GM12872 (cell line): ENCODE measurements at regions not wholly inside any gene's neighbourhood (a gene's known extent, or its start where the extent isn't known, plus 50 kb on each side); places are given as distances from the start of the nearest gene placed in this dataset.

ENCODE experiments used
- CTCF ChIP-seq: IDR thresholded peaks from 3 replicates; pipeline ENCODE4 v1.5.1; 2011; ENCODE audit warnings: low read depth, mild to moderate bottlenecking, low read length, moderate library complexity; ENCODE audit not compliant: insufficient read depth

GRCh38 chr15:92304223-92304975 is 89.3 kb upstream of the ST8SIA2 start:
- no peak for TF ChIP-seq CTCF

GRCh38 chr15:92305343-92305742 is 88.3 kb upstream of the ST8SIA2 start:
- TF ChIP-seq CTCF, result no peak

- TF ChIP-seq CTCF, result peak; percentile 26; the same call in 1 of the 3 replicates
Measured at GRCh38 chr15:92306663-92307062, 87.0 kb upstream of the ST8SIA2 start.

- TF ChIP-seq CTCF, result no peak
Measured at GRCh38 chr15:92315144-92315543, 78.5 kb upstream of the ST8SIA2 start.

GRCh38 chr15:92315595-92316211 is 78.0 kb upstream of the ST8SIA2 start:
- no peak for TF ChIP-seq CTCF

- TF ChIP-seq CTCF, result no peak
Measured at GRCh38 chr15:92316586-92317295, 76.9 kb upstream of the ST8SIA2 start.

- TF ChIP-seq CTCF, result no peak
Measured at GRCh38 chr15:92320012-92320699, 73.5 kb upstream of the ST8SIA2 start.
